Bronchial epithelial cell (primary cell): ENCODE measurements at regions not wholly inside any gene's neighbourhood (a gene's known extent, or its start where the extent isn't known, plus 50 kb on each side); places are given as distances from the start of the nearest gene placed in this dataset.

Experiments
- DNase-seq: peaks from one replicate; pipeline ENCODE4 v3.0.0-alpha.2; 2010; ENCODE audit warnings: low read depth
- FAIRE-seq: peaks from 2 replicates; lab custom pipeline; 2011; peaks lifted over from hg19 to GRCh38; lab: Jason Lieb, UNC
- H3K27me3 ChIP-seq: 2 replicates; pipeline ENCODE4 v1.5.1; 2011; ENCODE audit warnings: low read length; ENCODE audit not compliant: control insufficient read depth, insufficient read depth
- H3K36me3 ChIP-seq: 2 replicates; pipeline ENCODE4 v1.5.1; 2011; ENCODE audit warnings: low read length; ENCODE audit not compliant: control insufficient read depth, insufficient read depth
- H3K4me3 ChIP-seq: 2 replicates; pipeline ENCODE4 v1.5.1; 2011; ENCODE audit warnings: mild to moderate bottlenecking, low read depth, low read length, control low read depth
- CTCF ChIP-seq: IDR thresholded peaks from 2 replicates; pipeline ENCODE4 v1.5.1; 2011; ENCODE audit warnings: mild to moderate bottlenecking, moderate library complexity, low read length, control low read depth, inconsistent platforms; ENCODE audit not compliant: insufficient read depth, severe bottlenecking

DNA sequence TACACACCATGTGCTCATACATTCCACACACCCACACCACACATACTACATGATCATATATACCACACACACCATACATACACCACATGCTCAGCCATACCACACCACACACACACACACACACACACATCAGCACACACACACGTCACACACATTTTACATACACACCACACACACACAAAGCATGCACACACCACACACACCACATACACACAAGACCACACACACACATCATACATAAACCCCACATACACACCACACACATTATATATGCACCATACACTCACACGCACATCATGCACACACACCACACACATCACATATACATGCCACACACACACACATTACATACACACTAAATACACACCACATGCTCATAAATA is 124.5 kb upstream of the ERG start:
- no peak overlapping the region for H3K4me3 ChIP-seq
- FAIRE-seq: no peak
- H3K27me3 ChIP-seq: no peaks in the 10 kb centered on the region
- TF ChIP-seq CTCF: no peak
- H3K36me3 ChIP-seq: no peaks in the 10 kb centered on the region
- no peak for DNase-seq

- H3K27me3 ChIP-seq: no peaks in the 10 kb centered on the region
- FAIRE-seq (no peak), DNase-seq (no peak)
- no peak overlapping the region for H3K4me3 ChIP-seq
- no peaks in the 10 kb centered on the region for H3K36me3 ChIP-seq
- no peak for TF ChIP-seq CTCF
Observed at GRCh38 chr21:38623552-38623951, 125.3 kb upstream of the ERG start.

- DNase-seq: no peak
- TF ChIP-seq CTCF: no peak
- Histone ChIP-seq H3K4me3 (no peak overlapping the region), H3K27me3 (no peaks in the 10 kb centered on the region), H3K36me3 (no peaks in the 10 kb centered on the region)
- no peak for FAIRE-seq
Observed at GRCh38 chr21:38625000-38625399, 126.7 kb upstream of the ERG start.

GRCh38 chr21:38626306-38626705 is 128.0 kb upstream of the ERG start:
- no peak overlapping the region for H3K4me3 ChIP-seq
- H3K27me3 ChIP-seq: no peaks in the 10 kb centered on the region
- FAIRE-seq (no peak), DNase-seq (no peak)
- no peak for TF ChIP-seq CTCF
- no peaks in the 10 kb centered on the region for H3K36me3 ChIP-seq

- FAIRE-seq (no peak), DNase-seq (no peak)
- Histone ChIP-seq H3K27me3 (no peaks in the 10 kb centered on the region), H3K4me3 (no peak overlapping the region), H3K36me3 (no peaks in the 10 kb centered on the region)
- no peak for TF ChIP-seq CTCF
Observed at GRCh38 chr21:38628349-38628748, 130.1 kb upstream of the ERG start.

GRCh38 chr21:38631206-38631605 is 132.9 kb upstream of the ERG start:
- Histone ChIP-seq H3K27me3 (no peaks in the 10 kb centered on the region), H3K36me3 (no peaks in the 10 kb centered on the region), H3K4me3 (no peak overlapping the region)
- DNase-seq (peak; percentile 63), FAIRE-seq (no peak)
- no peak for TF ChIP-seq CTCF
